D721Med (cell line): ENCODE measurements at regions not wholly inside any gene's neighbourhood (a gene's known extent, or its start where the extent isn't known, plus 50 kb on each side); places are given as distances from the start of the nearest gene placed in this dataset.

Experiments used
- DNase-seq: peaks from one replicate; pipeline ENCODE4 v3.0.0; 2011; ENCODE audit warnings: low spot score; ENCODE audit not compliant: insufficient read length
- FAIRE-seq: peaks from 2 replicates; lab custom pipeline; 2011; peaks lifted over from hg19 to GRCh38; lab: Jason Lieb, UNC
- TF ChIP-seq, protein P1 (sequence below): IDR thresholded peaks from 2 replicates; pipeline ENCODE4 v1.5.1; 2012; ENCODE audit warnings: mild to moderate bottlenecking, control low read depth; ENCODE audit not compliant: insufficient read depth; ENCODE audit errors: missing control alignments

DNA sequence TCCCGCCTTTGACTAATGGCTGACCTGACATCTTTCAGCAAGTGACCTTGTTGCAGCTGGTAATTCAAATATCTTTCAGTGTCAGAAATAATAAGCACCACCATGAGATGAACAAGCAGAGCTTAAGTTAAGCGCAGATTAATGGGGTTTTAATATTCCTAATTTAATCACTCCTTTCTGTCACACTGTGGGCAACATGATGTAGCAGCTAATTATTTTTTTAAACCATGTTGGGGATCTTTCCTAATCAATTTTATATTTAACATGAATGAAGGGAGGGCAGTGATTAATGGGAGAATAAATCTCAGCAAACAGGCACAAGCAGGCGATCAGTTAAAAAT lies 353.6 kb upstream of the TNRC6C start:
- FAIRE-seq (peak; percentile 51), DNase-seq (peak; percentile 71)
- TF ChIP-seq, protein P1, sequence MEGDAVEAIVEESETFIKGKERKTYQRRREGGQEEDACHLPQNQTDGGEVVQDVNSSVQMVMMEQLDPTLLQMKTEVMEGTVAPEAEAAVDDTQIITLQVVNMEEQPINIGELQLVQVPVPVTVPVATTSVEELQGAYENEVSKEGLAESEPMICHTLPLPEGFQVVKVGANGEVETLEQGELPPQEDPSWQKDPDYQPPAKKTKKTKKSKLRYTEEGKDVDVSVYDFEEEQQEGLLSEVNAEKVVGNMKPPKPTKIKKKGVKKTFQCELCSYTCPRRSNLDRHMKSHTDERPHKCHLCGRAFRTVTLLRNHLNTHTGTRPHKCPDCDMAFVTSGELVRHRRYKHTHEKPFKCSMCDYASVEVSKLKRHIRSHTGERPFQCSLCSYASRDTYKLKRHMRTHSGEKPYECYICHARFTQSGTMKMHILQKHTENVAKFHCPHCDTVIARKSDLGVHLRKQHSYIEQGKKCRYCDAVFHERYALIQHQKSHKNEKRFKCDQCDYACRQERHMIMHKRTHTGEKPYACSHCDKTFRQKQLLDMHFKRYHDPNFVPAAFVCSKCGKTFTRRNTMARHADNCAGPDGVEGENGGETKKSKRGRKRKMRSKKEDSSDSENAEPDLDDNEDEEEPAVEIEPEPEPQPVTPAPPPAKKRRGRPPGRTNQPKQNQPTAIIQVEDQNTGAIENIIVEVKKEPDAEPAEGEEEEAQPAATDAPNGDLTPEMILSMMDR = no peak

DNA sequence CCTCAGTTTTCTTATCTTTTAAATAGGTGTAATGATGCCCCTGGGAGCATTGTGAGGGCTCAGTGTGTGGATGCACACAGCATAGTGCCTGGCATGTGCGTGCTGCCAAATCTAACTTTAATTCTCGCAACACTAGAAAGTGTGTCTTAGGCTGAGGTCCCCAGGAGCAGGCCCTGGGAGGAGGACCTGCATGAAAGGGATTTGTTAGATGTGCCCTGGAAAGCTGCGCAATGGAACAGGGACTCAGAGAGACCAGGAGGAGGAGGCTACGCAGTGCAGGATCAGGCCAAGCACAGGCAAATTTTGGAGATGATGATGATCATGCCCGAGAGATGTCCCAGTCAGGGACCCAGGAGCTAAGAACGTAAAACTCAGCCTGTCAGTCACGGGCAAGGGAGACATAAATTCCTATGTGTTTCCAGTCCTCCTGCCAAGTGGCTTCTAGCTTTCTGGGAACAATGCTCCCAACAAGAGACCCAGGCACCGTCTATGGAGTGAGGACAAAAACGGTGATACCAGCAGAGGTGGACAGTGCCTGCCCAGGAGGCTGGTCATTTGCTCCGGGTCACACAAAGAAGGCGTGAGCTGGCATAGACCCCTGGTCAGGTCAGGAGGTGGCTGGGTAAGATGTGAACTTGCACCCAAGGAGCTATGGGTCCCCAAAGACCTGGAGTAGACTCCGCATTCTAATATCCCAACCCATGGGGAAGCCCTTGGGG lies 352.2 kb upstream of the TNRC6C start:
- FAIRE-seq = no peak
- no peak for DNase-seq
- TF ChIP-seq, protein P1 = no peak

DNA sequence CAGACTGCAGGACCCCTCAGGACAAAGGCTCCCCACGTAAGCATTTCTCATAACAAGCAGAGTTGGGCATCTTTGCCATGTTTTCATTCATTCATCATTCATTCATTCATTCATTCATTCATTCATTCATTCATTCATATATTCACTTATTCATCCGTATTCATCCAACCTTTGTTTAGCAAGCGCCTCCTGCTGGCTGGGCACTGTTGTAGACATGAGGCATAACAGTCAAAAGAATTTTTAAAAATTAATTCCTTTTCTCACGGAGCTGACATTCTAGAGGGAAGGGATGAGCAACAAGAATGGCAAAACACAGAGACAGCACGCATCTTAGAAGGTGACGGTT lies 351.7 kb upstream of the TNRC6C start:
- no peak for FAIRE-seq
- TF ChIP-seq, protein P1 = peak; percentile 2
- no peak for DNase-seq

DNA sequence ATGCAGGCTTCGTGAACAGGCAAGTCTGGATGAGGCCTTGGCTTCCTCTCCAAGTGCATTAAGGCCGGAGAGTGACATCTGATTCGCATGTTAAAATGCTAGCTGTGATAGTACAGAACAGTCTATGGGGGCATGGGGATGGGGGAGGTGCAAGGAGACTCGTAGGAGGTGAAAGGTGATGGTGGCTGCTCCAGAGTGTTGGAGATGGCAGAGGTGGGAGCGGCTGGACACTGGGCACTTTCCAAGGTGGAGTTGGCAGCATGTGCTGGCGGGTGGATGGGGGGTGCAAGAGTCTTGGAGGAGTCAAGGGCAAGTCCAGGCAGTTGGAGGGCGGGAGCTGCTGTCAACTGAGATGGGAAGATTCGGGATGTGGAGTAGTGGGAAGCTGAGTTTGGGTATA lies 350.9 kb upstream of the TNRC6C start:
- TF ChIP-seq, protein P1 = no peak
- DNase-seq (no peak), FAIRE-seq (no peak)

DNA sequence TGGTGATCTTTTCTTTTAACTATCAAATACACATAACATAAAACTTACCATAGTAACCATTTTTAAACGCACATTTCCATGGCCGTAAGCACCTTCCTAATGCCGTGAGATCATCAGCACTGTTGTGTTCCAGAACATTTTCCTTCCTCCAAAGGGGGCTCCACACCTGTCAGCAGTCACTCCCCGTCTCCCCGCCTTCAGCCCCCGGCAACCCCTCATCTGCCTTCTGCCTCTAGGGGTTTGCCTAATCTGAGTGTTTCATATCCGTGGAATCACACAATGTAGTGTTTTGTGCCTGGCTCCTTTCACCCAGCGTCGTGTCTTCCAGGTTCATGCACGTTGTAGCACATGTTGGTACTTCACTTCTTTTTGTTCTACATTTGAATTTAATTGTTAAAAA lies 350.1 kb upstream of the TNRC6C start:
- TF ChIP-seq, protein P1 = no peak
- FAIRE-seq (no peak), DNase-seq (no peak)

DNA sequence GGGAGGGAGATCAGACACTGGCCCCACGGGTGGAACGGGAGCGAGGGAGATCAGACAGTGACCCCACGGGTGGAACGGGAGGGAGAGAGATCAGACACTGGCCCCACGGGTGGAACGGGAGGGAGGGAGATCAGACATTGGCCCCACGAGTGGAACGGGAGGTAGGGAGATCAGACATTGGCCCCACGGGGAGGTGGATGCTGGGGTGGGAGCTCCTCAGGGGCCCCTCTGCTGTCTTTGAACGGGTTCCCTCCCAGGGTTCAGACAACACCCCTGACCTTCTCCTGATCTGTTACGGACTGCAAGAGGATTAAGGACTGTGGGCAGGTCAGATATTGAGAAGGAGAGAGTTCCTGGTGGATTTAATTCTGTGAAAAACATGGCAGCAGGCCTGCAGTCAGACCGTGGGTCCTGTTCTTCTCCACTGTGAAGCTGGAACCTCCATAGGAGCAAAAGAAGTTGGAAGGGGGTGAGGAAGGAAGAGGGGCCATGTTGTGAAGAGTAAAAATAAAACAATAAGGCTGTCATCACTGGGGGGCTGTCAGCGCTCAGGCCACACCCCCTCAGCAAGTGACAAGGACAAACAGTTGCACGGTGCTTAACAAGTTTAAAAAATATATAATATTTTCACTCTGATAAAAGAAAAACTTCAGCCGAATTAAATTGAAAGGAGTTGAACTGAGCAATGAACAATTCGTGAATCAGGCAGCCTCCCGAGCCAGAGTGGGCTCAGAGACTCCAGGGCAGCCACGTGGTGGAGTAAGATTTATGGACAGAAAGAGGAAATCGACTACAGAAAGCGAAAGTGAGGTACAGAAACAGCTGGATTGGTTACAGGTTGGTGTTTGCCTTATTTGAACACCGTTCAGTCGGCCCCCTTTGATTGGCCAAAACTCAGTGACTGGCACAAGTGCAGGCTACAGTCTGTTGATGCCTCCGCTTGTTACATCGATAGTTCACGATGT lies 348.7 kb upstream of the TNRC6C start:
- FAIRE-seq = no peak
- TF ChIP-seq, protein P1 = no peak

DNA sequence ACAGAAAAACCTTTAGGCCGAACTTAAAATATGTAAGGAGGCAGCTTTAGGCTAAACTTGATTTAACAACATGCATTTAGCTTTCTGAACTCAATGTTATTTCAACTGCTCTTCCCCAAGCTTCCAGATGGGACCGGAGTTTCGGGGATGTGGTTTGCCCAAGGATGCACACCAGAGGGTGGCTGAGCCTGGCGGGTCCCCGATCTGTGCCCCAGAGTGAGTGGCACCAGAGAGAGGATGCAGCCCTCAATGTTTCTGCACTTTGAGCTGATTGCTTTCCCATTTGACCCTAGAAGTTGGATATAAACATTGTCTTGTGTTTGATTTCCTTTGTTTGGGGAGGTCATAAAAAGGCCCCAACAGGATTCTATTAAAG lies 348.0 kb upstream of the TNRC6C start:
- DNase-seq = no peak
- FAIRE-seq = no peak
- TF ChIP-seq, protein P1 = no peak

More for the DNA sequence above, 348.7 kb upstream of the TNRC6C start:
- no peak for DNase-seq
